ENCODE measurements at regions not wholly inside any gene's neighbourhood (a gene's known extent, or its start where the extent isn't known, plus 50 kb on each side); places are given as distances from the start of the nearest gene placed in this dataset.

- Mint-ChIP-seq H3K27ac (ENCODE audit: unreplicated experiment) (peak overlapping the region; percentile 90), H3K4me1 (ENCODE audit: unreplicated experiment) (peaks cover 51% of the 10 kb centered on the region), H3K27me3 (ENCODE audit: unreplicated experiment) (no peaks in the 10 kb centered on the region), H3K9me3 (ENCODE audit: unreplicated experiment) (no peaks in the 10 kb centered on the region), H3K4me3 (ENCODE audit: unreplicated experiment) (no peak overlapping the region), H3K36me3 (ENCODE audit: unreplicated experiment) (peaks cover 2% of the 10 kb centered on the region)
- no peak for DNase-seq (ENCODE audit: extremely low spot score, unreplicated experiment)
- no peak for TF ChIP-seq CTCF (IDR thresholded peaks at IDR 0.05)
Measured at GRCh38 chr4:53688186-53688790, 97.0 kb upstream of the LNX1 start.

- no peak for DNase-seq (ENCODE audit: extremely low spot score, unreplicated experiment)
- Mint-ChIP-seq H3K36me3 (ENCODE audit: unreplicated experiment) (no peaks in the 10 kb centered on the region), H3K27ac (ENCODE audit: unreplicated experiment) (peak overlapping the region; percentile 56)
Measured at GRCh38 chr4:53686521-53686920, 95.2 kb upstream of the LNX1 start.

GRCh38 chr4:53684136-53685130 lies 93.1 kb upstream of the LNX1 start:
- Mint-ChIP-seq H3K27ac (ENCODE audit: unreplicated experiment) (no peak overlapping the region), H3K36me3 (ENCODE audit: unreplicated experiment) (no peaks in the 10 kb centered on the region), H3K4me3 (ENCODE audit: unreplicated experiment) (no peak overlapping the region), H3K27me3 (ENCODE audit: unreplicated experiment) (no peaks in the 10 kb centered on the region), H3K4me1 (ENCODE audit: unreplicated experiment) (peaks cover 44% of the 10 kb centered on the region), H3K9me3 (ENCODE audit: unreplicated experiment) (peaks cover 4% of the 10 kb centered on the region)
- no peak for TF ChIP-seq CTCF (IDR thresholded peaks at IDR 0.05)
- DNase-seq (ENCODE audit: extremely low spot score, unreplicated experiment): no peak

More at GRCh38 chr4:53686521-53686920, 95.2 kb upstream of the LNX1 start:
- Mint-ChIP-seq H3K4me1 (ENCODE audit: unreplicated experiment) (peaks cover 49% of the 10 kb centered on the region), H3K9me3 (ENCODE audit: unreplicated experiment) (no peaks in the 10 kb centered on the region), H3K4me3 (ENCODE audit: unreplicated experiment) (no peak overlapping the region), H3K27me3 (ENCODE audit: unreplicated experiment) (no peaks in the 10 kb centered on the region)
- no peak for TF ChIP-seq CTCF (IDR thresholded peaks at IDR 0.05)

GRCh38 chr4:53682908-53683307 lies 91.6 kb upstream of the LNX1 start:
- H3K4me3 Mint-ChIP-seq (ENCODE audit: unreplicated experiment): no peak overlapping the region
- H3K27me3 Mint-ChIP-seq (ENCODE audit: unreplicated experiment): no peaks in the 10 kb centered on the region
- DNase-seq (ENCODE audit: extremely low spot score, unreplicated experiment): no peak
- peaks cover 7% of the 10 kb centered on the region for H3K9me3 Mint-ChIP-seq (ENCODE audit: unreplicated experiment)
- H3K36me3 Mint-ChIP-seq (ENCODE audit: unreplicated experiment): no peaks in the 10 kb centered on the region
- peaks cover 30% of the 10 kb centered on the region for H3K4me1 Mint-ChIP-seq (ENCODE audit: unreplicated experiment)
- TF ChIP-seq CTCF (IDR thresholded peaks at IDR 0.05): no peak
- no peak overlapping the region for H3K27ac Mint-ChIP-seq (ENCODE audit: unreplicated experiment)

- Mint-ChIP-seq H3K36me3 (ENCODE audit: unreplicated experiment) (no peaks in the 10 kb centered on the region), H3K27ac (ENCODE audit: unreplicated experiment) (no peak overlapping the region), H3K27me3 (ENCODE audit: unreplicated experiment) (no peaks in the 10 kb centered on the region), H3K9me3 (ENCODE audit: unreplicated experiment) (peaks cover 11% of the 10 kb centered on the region), H3K4me1 (ENCODE audit: unreplicated experiment) (peaks cover 23% of the 10 kb centered on the region), H3K4me3 (ENCODE audit: unreplicated experiment) (no peak overlapping the region)
- no peak for DNase-seq (ENCODE audit: extremely low spot score, unreplicated experiment)
- no peak for TF ChIP-seq CTCF (IDR thresholded peaks at IDR 0.05)
Measured at GRCh38 chr4:53682196-53682595, 90.9 kb upstream of the LNX1 start.
